Dermis blood vessel endothelial cell (primary cell): ENCODE measurements at regions not wholly inside any gene's neighbourhood (a gene's known extent, or its start where the extent isn't known, plus 50 kb on each side); places are given as distances from the start of the nearest gene placed in this dataset.

Experiments used
- DNase-seq: peaks from one replicate; pipeline ENCODE4 v3.0.0; 2010

GRCh38 chr18:45497595-45498286 lies 117.5 kb upstream of the SLC14A2 start:
- no peak for DNase-seq

DNA sequence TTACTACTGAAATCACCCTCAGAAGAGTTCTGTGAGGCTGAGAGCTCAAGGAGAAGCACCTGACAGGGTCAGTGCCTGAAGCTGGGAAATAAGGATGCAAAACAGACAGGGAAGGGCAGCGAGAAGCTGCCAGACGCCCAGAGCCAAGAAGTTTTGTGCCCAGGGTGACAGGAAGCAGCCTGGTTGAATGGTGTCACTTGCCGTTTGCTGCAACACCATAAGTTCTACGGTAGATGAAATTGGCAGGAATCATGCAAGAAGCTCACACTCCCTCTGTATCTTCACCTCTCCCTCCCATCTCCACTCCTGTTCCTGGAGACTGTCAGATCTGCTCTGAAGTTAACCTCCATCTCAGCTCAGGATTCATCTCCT lies 117.0 kb upstream of the SLC14A2 start:
- no peak for DNase-seq

GRCh38 chr18:45503990-45504389 lies 111.3 kb upstream of the SLC14A2 start:
- DNase-seq = no peak

GRCh38 chr18:45505497-45506206 lies 109.6 kb upstream of the SLC14A2 start:
- no peak for DNase-seq

- no peak for DNase-seq
Measured at GRCh38 chr18:45506951-45507350, 108.3 kb upstream of the SLC14A2 start.

- DNase-seq = no peak
Measured at GRCh38 chr18:45509535-45509934, 105.7 kb upstream of the SLC14A2 start.

- DNase-seq = no peak
Measured at GRCh38 chr18:45510656-45511055, 104.6 kb upstream of the SLC14A2 start.

DNA sequence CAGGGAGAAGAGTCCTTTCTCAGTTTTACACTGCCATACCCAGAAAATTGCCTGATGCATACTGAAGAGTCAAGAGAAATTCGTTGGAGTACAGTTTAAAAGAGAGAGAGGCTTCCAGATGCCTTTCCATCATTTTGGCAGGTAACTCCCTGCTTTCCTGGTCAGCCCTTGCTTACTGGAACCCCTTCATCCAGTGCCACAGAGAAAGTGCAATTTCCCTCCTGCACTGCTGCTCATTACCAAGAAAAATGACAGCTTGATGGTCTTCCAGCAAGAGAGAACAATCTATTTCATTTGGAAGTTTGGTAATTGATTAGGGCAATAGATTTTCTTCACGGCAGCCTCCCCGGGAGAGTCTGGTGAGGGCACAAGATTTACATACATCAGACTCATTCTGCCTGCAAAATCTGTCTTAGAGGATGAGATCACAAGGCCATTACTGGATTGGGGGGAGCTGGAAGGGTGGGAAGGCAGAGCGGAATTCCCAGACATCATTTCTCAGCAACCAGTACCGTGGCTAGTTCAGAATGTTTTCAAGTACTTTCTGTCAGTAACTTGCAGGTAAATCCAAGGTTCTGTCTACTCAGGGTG lies 102.8 kb upstream of the SLC14A2 start:
- DNase-seq = no peak

DNA sequence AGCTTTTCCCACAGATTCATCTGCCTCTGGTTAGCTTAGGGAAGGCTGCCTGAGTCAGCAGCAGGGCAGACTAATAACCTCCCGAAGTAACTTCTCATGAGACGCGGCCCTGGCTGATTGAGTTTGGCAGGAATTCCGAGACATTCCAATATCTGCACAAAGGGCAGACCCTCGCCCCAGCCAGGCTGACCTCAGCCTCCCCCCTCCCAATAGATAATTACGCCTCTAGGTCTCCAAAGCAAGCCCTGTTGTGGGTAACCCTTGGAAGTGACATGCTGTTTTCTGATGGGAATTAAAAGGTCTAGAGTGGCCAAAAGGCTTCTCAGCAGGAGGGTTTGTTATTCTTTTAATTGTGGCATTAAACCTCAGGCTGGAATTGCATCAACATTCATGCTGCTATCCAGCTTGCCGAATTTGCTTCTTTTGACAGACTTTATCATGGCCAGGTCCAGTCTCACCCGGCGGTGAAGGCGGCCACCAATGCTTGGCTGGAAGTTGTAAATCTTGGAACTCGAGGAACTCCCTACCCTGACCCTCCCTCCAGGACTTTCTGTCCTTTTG lies 98.0 kb upstream of the SLC14A2 start:
- no peak for DNase-seq

DNA sequence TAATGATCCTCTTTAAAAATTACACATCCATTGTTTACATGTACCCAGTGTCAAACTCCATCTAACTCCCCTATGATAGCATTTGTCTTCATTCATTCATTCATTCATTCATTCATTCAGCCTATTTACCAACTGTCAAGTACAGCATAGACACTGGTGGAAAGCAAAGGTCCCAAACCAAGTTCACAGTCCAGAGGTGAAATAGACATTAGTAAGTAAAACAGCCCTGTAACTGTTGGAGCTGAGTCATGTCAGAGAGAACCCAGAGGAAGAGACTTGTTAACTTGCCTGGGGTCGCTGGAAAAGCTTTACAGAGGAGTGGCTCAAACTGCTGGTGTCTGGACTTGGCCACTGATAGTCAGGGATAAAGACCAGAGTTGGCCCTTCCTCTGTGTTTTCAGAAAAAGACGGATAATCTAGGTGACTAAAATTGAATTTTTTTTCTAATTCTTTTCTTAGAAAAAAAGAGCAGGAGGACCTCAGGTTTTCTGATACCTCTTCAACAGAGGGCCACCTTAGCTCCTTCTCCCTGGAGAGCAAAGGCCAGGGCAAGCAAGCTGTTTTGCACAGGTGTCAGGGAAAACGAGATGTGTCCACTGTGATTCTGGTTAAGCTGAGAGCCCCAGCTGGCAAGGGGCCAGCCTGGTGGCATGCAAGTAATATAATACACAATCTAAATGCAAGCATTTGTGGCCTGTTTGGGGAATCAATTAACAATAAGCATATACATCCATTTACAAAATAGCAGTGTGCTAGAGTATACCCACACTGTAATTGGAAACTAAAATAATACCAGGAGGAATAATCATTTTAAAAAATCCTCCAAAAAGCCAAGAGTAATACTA lies 96.7 kb upstream of the SLC14A2 start:
- no peak for DNase-seq

DNA sequence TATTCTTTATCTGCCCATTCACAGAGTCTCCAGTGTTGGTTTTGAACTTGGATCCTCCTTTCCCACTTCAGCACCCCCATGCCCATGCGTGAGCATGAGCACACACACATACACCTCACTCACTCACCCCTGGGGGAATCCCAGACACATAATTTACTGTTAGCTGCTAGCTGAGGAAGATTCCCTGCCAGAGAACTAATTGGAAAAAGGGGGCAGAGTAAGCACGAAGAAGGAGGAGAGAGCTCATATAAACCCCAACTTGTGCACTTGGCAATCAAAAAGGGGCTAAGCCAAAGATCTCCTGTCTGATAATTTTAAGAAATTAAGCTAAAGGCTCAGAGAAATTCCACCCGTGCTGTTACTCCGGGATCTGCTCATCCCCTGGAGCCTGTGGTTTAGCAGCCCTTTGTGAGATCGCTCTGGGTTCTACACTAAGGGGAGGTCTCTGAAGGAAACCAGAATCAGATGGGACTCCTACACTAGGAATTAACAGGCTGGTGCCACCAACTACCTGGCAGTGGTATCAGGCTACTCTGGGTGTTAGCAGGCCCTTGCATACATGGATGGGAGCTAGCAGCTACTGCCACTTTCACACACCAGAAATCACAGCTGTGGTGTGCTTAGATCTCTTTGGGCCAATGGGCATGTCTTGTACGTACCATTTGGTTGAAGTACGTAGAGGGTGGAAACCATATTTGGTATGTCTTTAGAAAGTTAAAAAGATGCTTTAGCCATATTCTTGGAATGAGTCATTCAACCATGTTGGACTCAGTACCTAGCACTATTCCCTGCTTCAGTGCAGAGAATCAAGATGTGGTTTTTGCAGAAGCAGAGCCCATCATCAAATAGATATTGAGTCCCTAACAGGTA lies 95.6 kb upstream of the SLC14A2 start:
- no peak for DNase-seq

GRCh38 chr18:45521136-45521535 lies 94.1 kb upstream of the SLC14A2 start:
- DNase-seq = no peak

DNA sequence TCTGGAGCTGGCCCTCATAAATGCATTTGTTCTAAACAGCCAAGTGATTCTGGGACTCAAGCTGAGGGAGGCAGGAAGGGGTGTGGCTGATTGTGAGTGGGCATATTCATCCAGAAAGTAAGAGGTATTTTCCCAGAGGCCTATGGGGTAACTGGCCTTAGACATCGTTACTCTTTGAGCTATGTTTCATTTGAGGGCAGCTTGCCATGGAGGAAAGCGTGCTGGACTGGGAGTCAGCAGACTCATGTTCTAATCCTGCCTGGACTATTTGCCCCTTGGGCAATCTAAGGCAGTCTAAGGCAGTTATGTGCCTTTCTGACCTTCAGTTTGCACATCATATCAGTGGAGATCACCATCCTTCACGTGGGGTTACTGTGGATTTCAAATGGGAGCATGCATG lies 93.5 kb upstream of the SLC14A2 start:
- DNase-seq = no peak

DNA sequence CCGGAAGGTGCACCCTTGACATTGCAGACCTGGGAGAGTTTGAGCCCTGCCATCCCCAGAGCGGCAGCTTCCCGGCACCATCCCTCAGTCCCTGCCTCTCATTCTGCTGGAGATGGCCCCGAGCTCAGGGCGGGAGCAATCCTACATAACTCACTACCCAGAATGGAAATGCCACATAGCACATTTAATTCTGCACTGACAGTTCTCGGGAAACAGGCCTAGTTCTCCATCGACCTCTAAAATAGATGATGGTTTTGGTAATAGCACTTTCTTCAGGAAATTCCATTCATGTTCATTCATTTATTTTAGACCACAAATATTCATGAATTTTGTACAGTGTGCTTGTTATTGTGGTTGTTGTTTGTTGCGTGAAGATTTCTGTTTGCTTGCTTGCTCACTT lies 92.9 kb upstream of the SLC14A2 start:
- no peak for DNase-seq

DNA sequence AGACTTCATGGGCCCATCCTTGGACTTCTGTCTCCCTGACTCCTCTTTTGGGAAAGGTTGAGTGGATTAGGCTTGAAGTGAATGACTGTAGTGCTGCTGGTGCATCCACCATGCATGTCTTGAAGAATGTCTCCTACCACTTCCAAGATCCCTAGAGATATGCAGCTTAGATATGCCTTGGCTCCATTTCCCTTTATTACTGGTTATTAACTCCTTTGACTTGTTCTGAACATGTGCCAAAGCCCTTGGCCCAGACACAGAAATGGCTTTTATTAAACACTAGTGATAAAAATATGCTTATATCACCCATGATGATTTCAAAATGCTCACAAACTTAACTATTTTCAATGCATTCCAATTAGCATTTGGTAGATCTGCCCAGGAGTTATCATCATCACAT lies 90.0 kb upstream of the SLC14A2 start:
- DNase-seq = no peak

GRCh38 chr18:45526114-45526841 lies 89.0 kb upstream of the SLC14A2 start:
- DNase-seq = no peak

DNA sequence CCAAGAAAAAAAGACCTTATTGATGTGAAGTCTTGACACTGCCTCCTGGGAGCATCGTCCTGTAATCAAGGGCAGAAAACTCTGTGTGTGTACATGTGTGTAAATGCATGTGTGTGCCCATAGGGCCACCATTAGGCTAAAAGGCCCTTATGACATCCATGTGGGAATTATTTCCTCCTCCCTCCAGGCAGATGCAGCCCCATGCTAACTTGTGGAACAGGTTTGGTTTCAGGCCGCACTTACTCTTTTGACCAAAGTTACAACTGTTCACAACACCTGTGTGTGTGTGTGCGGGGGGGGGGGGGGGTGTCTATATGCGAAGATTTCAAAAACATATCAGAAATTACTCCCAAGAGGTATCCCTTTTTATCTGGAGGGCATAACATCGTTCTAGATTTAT lies 87.4 kb upstream of the SLC14A2 start:
- no peak for DNase-seq

GRCh38 chr18:45528712-45529336 lies 86.5 kb upstream of the SLC14A2 start:
- DNase-seq = peak; percentile 4

- DNase-seq = no peak
Measured at GRCh38 chr18:45538444-45538843, 76.8 kb upstream of the SLC14A2 start.

GRCh38 chr18:45539491-45539891 lies 75.8 kb upstream of the SLC14A2 start:
- no peak for DNase-seq

DNA sequence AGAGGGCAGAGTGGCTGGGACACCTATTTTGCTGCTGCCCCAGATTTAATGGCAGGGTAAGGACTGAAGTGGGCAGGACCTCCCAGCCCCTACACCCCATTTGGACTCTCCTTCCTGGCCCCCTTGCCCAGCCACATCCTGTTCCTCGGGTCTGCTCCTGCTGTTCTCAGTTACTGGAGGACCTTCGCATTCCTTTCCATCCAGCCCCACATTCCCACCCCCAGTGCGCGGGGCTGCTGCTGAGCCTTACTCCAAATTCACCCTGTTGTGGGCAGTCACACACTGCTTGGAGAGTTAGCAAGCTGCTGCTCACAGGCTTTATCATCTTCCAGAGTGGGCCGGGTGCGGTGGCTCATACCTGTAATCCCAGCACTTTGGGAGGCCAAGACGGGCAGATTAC lies 75.2 kb upstream of the SLC14A2 start:
- DNase-seq = no peak
